ENCODE measurements at regions not wholly inside any gene's neighbourhood (a gene's known extent, or its start where the extent isn't known, plus 50 kb on each side); places are given as distances from the start of the nearest gene placed in this dataset.

- Histone ChIP-seq H3K4me2 (ENCODE audit: low read length) (no peak overlapping the region), H3K9me3 (ENCODE audit: control insufficient read depth, low read length) (no peaks in the 10 kb centered on the region), H2AFZ (no peak overlapping the region), H3K79me2 (no peaks in the 10 kb centered on the region), H3K4me1 (no peaks in the 10 kb centered on the region), H3K27me3 (ENCODE audit: control insufficient read depth, insufficient read depth, low read length) (no peaks in the 10 kb centered on the region), H3K9ac (no peak overlapping the region), H3K36me3 (ENCODE audit: control insufficient read depth, insufficient read depth, low read length) (no peaks in the 10 kb centered on the region), H3K4me3 (ENCODE audit: low read depth, low read length) (no peak overlapping the region), H3K27ac (no peak overlapping the region)
- no peak for TF ChIP-seq CTCF (IDR thresholded peaks at IDR 0.05)
Measured at GRCh38 chr6:165937564-165938358, 229.9 kb downstream of the TBXT start.

GRCh38 chr6:165936660-165937059 is 231.0 kb downstream of the TBXT start:
- Histone ChIP-seq H3K4me2 (ENCODE audit: low read length) (no peak overlapping the region), H3K27me3 (ENCODE audit: control insufficient read depth, insufficient read depth, low read length) (no peaks in the 10 kb centered on the region), H3K4me3 (ENCODE audit: low read depth, low read length) (no peak overlapping the region), H3K79me2 (no peaks in the 10 kb centered on the region), H3K27ac (no peak overlapping the region), H2AFZ (no peak overlapping the region), H3K4me1 (no peaks in the 10 kb centered on the region), H3K9me3 (ENCODE audit: control insufficient read depth, low read length) (no peaks in the 10 kb centered on the region), H3K36me3 (ENCODE audit: control insufficient read depth, insufficient read depth, low read length) (no peaks in the 10 kb centered on the region), H3K9ac (no peak overlapping the region)
- TF ChIP-seq CTCF (IDR thresholded peaks at IDR 0.05): no peak

GRCh38 chr6:165936096-165936495 is 231.6 kb downstream of the TBXT start:
- Histone ChIP-seq H3K27ac (no peak overlapping the region), H3K27me3 (ENCODE audit: control insufficient read depth, insufficient read depth, low read length) (no peaks in the 10 kb centered on the region), H3K9me3 (ENCODE audit: control insufficient read depth, low read length) (no peaks in the 10 kb centered on the region), H3K79me2 (no peaks in the 10 kb centered on the region), H3K36me3 (ENCODE audit: control insufficient read depth, insufficient read depth, low read length) (no peaks in the 10 kb centered on the region), H3K4me3 (ENCODE audit: low read depth, low read length) (no peak overlapping the region), H3K9ac (no peak overlapping the region), H2AFZ (no peak overlapping the region), H3K4me2 (ENCODE audit: low read length) (no peak overlapping the region), H3K4me1 (no peaks in the 10 kb centered on the region)
- TF ChIP-seq CTCF (IDR thresholded peaks at IDR 0.05): no peak

- H3K27me3 ChIP-seq (ENCODE audit: control insufficient read depth, insufficient read depth, low read length): no peaks in the 10 kb centered on the region
- no peak overlapping the region for H3K4me3 ChIP-seq (ENCODE audit: low read depth, low read length)
- H3K4me1 ChIP-seq: no peaks in the 10 kb centered on the region
- TF ChIP-seq CTCF (IDR thresholded peaks at IDR 0.05): no peak
- no peak overlapping the region for H3K27ac ChIP-seq
- H3K9me3 ChIP-seq (ENCODE audit: control insufficient read depth, low read length): no peaks in the 10 kb centered on the region
- H2AFZ ChIP-seq: no peak overlapping the region
- no peak overlapping the region for H3K4me2 ChIP-seq (ENCODE audit: low read length)
- no peaks in the 10 kb centered on the region for H3K36me3 ChIP-seq (ENCODE audit: control insufficient read depth, insufficient read depth, low read length)
- no peak overlapping the region for H3K9ac ChIP-seq
- H3K79me2 ChIP-seq: no peaks in the 10 kb centered on the region
Measured at GRCh38 chr6:165931675-165932074, 236.0 kb downstream of the TBXT start.

GRCh38 chr6:165930668-165931214 is 236.9 kb downstream of the TBXT start:
- Histone ChIP-seq H2AFZ (no peak overlapping the region), H3K79me2 (no peaks in the 10 kb centered on the region), H3K4me3 (ENCODE audit: low read depth, low read length) (no peak overlapping the region), H3K4me1 (no peaks in the 10 kb centered on the region), H3K9me3 (ENCODE audit: control insufficient read depth, low read length) (no peaks in the 10 kb centered on the region), H3K9ac (no peak overlapping the region), H3K27me3 (ENCODE audit: control insufficient read depth, insufficient read depth, low read length) (no peaks in the 10 kb centered on the region), H3K4me2 (ENCODE audit: low read length) (no peak overlapping the region), H3K36me3 (ENCODE audit: control insufficient read depth, insufficient read depth, low read length) (no peaks in the 10 kb centered on the region), H3K27ac (no peak overlapping the region)
- TF ChIP-seq CTCF (IDR thresholded peaks at IDR 0.05): no peak
